Suppressor macrophage treated with lipopolysaccharide for 1 hour (primary cell): ENCODE measurements at regions not wholly inside any gene's neighbourhood (a gene's known extent, or its start where the extent isn't known, plus 50 kb on each side); places are given as distances from the start of the nearest gene placed in this dataset.

Source experiments
- DNase-seq, 3 donors: peaks; one replicate each; pipeline ENCODE4 v3.0.0-alpha.2; 2020 to 2022

DNA sequence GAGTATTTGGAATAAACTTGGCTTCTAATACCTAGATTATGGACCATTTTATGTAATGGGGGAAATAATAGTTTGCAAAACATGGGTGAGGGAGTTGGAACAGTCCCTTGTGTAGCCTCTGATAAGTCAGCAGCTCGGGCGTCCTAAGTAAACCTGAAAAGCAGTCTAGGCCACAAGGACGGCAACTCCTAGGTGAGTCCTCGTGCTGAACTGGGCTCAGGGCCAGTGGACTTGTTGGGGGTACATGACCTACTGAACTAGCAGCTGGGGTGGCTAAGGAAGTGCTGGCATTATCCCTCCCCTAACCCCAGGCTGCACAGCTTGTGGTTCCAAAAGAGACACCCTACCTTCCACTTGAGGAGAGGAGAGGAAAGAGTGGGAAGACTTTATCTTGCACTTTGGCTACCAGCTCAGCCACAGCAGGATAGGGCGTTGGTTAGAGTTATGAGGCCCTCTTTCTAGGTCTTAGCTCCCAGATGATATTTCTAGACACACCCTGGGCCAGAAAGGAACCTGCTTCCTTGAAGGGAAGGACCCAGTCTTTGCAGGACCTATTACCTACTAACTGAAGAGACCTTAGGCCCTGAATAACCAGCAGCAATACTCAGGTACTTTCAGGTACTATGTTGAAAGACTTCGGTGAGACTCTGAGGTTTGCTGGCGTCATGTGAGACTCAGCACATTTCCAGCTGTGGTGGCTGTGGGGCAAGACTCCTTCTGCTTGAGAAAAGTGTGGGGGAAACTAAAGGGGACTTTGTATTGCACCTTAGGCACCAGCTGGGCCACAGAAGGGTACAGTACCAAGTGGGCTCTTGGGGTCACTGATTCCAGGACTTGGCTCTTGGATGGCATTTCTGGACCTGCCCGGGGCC, 71.0 kb downstream of the AQP4 start:
- DNase-seq = no peak

DNA sequence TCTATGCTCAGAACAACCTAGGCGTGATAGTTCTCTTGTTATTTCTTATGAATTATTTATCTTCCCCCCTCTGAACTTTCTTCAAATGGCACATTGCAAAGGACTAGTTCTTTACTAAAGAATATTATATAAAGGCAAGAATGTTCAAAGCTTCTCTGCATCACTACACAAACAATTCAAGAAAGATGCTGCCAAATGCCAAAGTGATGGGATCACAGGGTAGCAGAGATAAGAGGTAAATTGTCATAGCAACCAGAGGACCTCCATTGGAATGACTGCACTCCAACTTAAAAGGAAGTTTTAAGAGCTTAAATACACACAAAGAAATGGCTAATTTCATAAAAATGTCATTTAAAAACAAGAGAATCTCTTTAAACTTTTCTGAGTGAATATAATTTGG, 72.8 kb downstream of the AQP4 start:
- no peak for DNase-seq

DNA sequence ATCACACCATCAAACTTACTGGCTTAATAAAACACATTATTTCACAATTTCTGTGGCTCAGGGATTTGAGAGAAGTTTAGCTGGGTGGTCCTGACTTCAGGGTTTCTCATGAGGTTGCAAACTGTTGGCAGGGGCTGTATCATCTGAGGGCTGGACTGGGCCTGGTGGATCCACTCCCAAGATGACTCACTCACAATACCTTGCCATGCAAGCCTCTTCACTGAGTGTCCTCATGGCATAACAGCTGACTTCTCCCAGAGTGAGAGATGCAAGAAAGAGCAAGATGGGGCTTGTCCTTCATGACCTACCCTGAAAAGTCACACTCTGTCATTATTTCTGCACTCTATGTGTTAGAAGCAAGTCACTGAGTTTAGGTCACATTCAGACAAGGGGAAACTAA, 73.8 kb downstream of the AQP4 start:
- DNase-seq = no peak

DNA sequence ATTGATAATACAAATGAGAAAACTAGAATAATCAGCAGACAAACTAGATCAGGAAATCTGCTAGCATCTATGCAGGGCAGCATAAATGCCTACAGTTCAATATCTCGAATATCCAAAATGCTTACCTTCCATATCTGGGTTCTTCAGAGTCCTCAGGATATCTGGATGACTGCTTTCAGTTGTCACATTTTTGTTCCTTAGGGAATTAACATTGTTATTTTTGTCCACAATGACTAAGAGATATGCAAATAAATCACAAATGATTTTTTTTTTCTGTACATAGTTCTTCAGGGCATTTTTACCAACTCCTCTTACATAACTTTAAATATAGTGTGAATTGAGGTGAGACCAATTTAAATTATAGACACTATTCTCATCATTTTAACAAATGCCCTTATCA, 80.9 kb downstream of the AQP4 start:
- no peak for DNase-seq

DNA sequence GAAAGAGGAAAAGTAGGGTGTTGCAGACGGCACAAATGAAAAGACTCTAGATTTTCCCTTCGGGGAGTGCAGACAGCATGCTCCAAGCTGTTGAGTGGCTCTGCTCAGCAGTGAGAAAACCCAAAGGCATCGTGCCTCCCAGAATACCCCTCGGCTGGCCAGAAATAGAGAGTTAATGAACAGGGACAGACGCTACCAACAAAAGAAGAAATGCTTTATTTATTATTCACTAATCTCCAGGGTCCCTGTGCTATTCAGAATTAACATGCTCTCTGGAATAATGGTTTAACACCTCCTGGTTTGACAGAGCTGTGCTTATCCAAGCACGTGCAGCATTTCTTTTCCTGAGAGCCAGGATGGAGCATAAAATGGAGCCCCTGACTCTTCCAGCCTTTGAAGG, 82.3 kb downstream of the AQP4 start:
- DNase-seq = no peak

DNA sequence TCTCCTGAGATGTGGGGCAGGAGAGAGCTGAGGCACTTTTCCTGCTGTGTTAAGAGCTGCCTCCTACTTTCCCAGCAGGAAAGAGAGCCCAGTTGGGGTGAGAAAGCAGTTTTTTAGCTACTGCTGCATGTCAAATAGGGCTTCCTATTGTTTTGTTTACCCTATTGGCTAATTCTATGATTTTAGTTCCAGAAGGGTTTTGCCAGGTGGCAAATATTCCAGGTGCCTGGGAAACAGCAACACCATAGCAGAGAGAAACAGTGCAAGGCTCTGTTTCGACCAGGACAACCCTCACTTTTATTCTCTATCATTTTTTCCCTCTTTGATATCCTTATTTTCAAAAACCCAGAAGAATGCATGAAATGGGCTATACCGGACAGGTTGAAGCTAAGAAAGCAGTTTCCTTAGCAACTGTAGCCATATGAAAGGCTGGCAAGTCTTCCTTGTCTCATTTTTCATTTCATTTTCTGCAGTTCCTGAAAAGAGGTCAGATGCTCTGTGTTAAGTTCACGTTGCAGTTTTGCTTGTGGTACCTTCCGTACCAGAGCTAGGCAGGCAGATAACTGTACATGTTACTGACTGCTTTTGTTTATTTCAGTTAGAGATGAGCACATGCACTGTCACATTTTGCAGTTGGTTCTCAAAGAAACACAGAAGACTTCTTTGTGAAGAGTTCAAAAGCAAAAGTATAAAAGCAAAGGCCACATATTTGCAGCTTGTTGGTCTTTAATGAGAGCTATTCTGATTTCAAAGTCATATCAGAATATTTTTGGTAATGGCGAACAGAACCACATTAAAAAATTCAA, 84.8 kb downstream of the AQP4 start:
- DNase-seq = no peak

DNA sequence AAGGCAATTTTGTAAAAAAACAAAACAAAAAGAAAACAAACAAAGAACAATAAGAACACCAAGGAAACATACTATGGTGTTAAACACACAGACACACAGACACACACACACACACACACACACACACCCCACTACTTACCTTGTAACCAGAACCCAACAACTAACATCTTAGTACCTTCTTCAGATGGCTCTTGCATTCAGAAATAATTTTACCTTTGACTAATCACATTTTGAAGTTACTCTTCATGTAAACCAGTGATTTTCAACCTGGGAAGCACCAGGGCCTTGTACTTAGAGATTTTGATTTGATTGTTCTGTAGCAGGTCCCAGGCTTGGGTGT, 87.5 kb downstream of the AQP4 start:
- DNase-seq = no peak

DNA sequence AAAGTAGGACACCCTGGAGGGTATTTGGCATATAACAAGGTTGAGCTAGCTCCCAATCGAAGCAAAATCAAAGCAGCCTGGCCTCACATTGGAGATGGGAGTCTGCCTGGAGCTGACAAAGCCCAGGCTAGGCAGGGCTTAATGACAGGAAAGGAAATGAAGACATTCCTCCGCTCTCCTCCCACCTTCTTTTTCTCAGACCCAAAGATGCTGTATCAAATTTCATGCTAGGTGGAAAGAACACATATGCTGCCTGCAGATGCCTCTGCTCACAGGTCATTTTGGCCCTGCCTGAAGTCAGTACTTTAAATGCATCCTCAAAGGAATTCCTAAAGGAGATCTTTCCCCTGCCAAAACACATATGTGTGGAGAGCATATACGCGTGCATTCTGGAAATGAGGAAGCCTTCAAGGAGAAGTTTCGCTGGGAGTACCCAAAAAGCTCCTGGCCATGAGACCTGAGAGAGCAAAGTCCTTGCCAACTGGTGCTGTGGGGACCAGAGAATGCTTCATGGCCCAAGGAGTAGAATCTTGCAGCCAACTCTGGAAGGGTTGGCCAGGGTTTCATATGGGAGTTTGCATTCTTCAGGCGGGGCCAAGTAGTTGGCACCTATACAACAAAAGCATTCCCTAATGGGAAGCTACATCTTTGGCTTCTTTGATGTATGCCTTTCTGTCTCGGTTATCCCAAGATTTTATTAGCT, 88.0 kb downstream of the AQP4 start:
- no peak for DNase-seq

DNA sequence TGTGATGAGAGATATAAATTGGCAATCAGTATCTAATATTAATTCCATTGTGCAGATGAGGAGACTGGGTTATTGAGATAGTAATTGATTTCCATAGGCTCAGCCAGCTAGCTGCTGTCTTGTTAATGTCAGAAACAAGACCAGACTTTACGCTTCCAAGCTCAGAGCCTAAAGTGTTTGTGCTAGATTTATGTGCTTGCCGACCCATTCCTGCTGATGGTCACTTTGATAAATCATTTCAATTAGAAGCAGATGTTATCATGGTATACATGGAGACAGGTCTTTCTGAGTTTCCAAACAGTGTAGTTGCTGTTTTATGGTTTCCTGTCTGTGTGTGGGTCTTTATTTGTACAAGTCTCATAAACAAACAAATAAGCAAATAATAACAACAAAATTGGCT, 92.8 kb downstream of the AQP4 start:
- no peak for DNase-seq

DNA sequence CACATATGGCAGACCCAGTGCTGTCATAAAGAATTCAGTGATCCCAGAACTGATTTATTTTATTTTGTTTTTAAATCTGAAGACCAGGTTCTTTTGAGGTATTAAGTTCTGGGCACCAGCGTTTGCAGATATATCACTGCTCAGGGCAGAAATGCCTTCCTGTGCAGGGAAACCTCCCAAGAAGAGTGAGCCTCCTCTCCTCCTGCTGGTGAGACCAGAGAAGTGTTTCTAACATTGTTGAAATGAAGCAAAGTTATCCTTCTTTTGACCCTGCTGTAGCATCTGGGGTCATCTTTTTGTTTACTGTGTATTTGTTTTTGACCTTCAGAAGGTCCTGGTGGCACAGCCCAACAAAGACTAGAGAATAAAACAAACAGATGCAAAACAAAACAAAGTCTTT, 94.0 kb downstream of the AQP4 start:
- peak; percentile 38 to 51 (median 46) for DNase-seq

DNA sequence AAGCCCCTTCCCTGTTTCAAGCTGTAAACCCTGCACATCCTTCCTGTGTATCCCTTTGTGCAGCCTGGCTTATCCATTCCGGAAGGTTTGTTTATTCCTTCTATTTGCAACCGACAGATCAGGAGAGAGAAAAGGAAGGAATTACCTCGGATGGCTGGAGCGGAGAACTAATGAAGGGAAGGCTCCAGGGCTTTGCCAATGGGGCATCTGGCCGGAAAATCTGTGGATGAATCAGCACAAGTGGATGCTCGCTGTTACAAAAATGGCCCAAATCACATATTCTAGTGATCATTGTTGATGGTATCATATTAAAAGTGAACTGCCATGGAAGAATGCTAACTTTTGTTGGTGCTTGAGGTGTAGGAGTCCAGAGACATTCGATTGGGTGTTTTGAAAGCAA, 97.1 kb downstream of the AQP4 start:
- DNase-seq = no peak

DNA sequence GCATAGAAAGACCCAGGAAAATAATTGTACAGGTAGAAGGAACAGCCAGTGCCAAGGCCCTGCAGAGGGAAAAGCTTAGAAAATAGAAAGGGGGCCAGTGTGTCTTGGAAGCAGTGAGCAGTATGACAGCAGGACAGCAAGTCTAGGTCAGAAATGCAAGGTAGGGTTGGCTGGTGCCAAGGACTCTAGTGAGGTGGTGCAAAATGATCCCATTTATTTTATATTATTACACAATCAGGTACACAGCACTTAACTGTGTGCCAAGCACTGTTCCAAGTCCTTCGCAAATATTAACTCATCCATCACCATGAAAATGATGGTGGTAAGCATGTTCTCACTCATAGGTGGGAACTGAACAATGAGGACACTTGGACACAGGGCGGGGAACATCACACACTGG, 100.0 kb downstream of the AQP4 start:
- no peak for DNase-seq

DNA sequence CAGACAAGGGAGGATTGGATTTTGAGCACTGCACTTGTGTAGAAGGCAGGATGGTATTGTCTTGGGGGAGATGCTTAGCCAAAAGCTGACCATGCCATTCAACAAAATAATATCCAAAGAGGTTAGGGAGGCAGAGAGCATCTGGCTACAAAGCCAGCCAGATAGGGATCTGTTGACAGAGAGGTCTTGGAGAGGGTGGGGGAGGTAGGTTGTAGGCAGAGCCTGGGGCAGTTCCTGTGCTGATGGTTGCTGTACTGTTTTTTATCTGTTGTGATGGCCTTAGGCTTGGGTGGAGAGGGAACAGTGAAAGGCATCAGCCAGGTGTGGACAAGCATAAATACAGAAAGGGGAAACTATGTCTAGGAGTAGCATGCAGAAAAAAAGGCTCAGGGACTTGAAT, 100.9 kb downstream of the AQP4 start:
- no peak for DNase-seq

DNA sequence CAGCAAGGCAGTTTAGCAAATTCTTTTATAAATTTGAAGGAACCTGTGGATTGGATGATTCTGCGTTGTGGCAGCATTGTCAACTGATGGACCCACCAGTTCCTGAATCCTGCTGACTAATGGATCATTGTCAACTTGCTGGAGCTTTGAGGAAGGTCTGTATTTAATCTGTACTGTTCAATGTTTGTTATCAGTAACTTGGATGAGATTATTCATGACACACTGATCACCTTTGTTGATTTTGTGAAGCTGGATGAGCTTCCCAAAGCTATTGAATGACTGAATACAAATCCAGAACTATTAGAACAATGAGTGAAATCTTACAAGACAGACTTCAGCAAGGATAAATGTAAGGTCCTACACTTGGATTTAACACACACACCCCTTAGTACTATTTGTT, 101.3 kb downstream of the AQP4 start:
- DNase-seq = no peak

DNA sequence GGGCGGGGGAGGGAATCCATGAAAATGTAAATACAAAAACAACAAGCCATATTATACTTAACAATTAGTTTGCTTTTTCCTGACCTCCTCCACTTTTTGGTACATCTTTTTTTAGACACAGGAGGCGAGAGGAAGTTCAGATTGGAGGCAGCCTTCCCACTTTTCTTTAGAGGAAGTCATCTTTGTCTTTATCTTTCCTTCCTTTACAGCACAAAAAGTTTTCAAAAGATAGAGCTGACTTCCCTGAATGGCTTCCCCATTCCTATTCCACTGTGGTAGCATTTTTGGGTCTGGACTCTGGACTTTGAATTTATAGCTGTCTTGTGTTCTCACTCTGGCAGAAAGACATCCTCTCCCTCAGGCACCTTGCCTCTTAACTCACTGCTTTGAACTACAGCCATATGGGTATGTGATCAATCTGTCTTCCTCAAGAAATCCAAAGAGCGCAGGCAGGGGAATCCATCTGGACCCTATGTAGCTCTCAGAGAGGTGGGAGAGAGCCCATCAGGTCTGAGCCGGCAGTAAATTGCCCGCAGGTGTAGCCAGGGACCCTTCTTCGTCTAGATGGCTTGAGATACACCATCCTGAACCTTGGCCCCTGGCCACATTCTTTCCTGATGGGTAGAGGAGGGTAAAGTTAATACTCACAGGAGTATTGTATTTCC, 101.9 kb downstream of the AQP4 start:
- DNase-seq = no peak

DNA sequence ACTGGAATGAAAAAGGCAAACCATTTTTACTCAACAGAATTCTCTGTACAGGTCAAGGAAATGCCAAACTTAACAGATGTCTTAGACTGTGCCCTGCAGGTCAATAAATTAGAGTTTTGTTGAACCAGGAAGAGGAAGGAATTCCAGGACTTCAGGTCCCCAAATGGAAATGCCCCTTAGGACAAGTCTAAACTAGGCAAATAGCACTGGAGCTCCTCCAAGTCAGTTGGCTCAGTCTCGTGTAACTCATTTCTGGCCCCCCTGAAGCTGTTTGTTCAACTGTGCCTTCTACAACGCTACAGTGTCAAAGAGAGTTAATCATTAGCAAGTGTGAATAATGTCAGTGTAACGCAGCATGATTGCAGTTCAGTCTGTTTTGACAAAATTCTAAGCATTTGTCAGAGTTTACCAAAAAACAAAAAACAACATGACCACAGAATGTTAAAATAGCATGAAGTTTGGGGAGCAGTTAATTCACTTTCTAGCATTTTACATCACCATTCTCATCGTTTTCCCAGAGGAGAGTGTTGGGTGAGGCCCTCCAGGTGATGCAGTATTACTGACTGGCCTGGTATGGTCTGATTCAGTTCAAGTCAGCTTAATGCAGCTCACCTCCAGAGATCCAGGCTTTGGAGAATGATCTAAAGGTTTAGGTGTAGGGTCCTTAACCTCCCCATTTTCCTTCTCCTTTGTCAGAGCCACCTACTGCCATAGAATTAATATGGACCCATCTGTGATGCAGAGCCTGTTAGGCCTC, 108.1 kb downstream of the AQP4 start:
- DNase-seq = no peak

DNA sequence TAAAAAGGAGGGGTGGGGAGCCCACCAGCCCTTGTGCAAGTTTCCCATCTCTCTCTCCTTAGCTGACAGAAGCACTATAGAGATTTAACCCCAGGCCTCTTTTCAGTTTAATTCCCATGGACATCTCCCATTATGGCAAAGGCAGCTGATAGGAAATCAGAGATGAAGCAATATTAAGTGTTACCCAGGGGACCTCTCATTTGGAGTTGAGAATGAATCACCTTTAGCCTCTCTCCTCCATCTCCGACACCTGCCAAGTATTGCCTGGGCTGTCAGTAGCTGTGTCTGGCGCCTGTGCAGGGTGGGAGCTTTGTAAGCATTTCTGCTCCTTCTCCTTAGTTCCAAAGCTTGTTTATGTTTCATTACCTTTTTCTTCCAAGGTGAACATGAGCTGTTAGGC, 109.0 kb downstream of the AQP4 start:
- DNase-seq = no peak

DNA sequence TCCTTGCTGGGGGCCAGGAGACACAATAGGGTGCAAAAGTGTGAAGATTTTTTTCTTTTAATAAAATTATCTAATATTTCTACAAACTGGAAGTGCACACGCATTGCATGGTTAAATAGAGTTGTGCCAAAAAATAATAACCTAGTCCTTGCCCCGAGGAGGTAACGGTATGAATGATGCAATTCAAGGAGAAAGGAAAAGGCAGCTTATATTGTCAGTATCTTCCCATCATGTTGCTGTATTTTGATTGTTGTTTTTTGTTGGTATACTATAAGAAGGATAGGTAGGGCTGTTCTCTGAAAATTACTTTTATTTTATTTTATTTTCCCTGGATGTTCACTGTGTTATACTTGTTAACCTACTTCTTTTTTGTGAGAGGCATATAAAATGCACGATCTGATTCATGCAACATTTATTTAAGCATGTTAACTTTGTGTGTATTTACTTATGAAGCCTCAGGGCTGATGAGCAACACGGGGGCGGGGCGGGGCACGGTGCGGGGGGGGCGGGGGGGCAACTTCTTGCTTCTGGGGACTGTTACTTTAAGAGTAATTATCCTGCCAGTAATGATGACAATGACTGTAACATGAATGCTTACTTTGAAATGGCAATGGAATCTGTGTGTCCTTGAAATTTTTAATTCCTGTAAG, 118.6 kb downstream of the AQP4 start:
- no peak for DNase-seq

DNA sequence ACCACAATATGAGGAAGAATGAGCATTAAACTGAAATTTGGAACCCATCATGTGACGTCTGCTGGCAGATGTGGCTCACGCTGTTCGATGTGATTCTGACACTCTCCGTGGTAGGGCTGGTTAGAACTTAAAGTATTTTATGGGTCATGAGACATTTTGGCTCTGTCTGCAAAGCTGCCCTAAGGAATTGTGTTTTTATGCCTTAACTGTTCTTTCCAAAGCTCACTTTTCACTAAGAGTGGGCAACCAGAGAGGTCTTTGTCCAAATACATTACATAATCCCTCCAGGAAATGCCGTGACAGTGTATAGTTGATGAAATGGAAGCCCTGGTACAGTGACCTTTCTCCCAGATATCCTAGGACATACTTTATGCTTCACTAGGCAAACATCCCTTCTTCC, 119.1 kb downstream of the AQP4 start:
- DNase-seq = peak; percentile 23 to 51 (median 31)

DNA sequence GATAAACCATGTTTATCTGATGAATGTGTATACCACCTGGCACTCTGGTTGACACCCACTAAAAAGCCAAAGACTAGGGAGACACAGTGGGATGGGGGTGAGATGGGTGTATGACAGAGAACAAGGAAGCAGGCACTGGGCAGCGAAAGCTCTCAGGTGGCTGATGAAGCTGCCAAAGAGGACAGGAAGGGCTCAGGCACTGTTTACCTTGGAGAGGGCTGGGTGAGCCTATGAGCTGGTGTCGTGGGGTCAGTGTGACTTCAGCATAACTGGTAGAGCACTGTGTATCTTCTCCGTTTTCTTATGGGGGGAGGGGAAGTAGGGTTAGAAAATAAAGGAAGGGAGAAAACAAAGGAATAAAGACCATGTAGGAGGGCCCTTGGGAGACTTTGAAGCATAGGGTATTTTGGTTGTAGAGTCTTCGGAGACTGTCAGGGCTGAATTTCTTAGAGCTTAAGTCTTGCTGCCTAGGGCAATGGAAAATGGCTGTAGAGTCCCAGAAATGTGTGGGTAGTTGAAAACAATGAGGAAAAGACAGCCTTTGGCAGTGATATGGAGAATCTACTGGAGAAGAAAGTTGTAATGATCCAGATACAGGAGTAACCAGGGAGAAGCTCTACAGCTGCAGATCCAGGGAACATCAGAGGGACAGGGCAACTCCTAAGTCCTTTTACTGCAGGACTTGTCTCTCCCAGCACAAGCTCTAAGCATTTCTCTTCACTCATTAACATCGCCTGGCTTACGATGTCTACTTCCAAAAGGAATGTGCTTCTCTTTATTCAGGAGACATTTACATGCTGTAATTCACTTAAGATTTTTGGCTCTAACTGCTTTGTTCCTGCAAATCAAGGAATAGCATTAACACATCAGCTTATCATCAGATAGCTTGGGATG, 120.0 kb downstream of the AQP4 start:
- DNase-seq = no peak

DNA sequence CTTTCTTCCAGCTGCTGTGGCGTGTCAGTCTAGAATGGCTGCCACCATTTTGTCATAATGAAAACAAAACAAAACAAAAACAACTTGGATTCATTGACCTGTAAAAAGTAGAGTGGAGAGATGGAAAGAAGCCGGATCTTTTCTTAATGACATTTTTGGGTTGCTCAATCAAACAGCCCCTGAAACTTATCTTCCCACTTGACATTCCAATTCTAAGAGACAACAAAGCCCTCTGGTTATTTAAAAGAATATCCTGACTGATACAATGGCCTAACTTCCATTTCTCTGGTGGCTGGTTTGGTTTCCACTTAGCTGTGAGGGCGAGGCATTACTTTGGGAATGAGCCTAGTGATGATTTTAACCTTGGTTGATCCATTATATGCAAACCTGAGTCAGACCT, 123.7 kb downstream of the AQP4 start:
- no peak for DNase-seq
